Hematopoietic multipotent progenitor cell treated with erythropoietin and hydrocortisone succinate and interleukin-3 and kit ligand, for 8 days (in vitro differentiated cells): ENCODE measurements at regions not wholly inside any gene's neighbourhood (a gene's known extent, or its start where the extent isn't known, plus 50 kb on each side); places are given as distances from the start of the nearest gene placed in this dataset.
"Not testable (repeated sequence)": the region's sequence is repeated elsewhere in the genome, so short reads cannot be mapped to it uniquely, and the experiment has no call there.

Experiments used
- DNase-seq: peaks from one replicate; pipeline ENCODE4 v3.0.0-alpha.2; 2015

- DNase-seq = no peak
Measured at GRCh38 chr20:51184289-51184688, 161.4 kb upstream of the KCNG1 start.

GRCh38 chr20:51183451-51183850 is 160.5 kb upstream of the KCNG1 start:
- no peak for DNase-seq

- DNase-seq = no peak
Measured at GRCh38 chr20:51182571-51182970, 159.7 kb upstream of the KCNG1 start.

- DNase-seq = no peak
Measured at GRCh38 chr20:51178153-51178552, 155.2 kb upstream of the KCNG1 start.

- no peak for DNase-seq
Measured at GRCh38 chr20:51176876-51177275, 154.0 kb upstream of the KCNG1 start.

- no peak for DNase-seq
Measured at GRCh38 chr20:51176446-51176845, 153.5 kb upstream of the KCNG1 start.

- DNase-seq = no peak
Measured at GRCh38 chr20:51175724-51176123, 152.8 kb upstream of the KCNG1 start.

DNA sequence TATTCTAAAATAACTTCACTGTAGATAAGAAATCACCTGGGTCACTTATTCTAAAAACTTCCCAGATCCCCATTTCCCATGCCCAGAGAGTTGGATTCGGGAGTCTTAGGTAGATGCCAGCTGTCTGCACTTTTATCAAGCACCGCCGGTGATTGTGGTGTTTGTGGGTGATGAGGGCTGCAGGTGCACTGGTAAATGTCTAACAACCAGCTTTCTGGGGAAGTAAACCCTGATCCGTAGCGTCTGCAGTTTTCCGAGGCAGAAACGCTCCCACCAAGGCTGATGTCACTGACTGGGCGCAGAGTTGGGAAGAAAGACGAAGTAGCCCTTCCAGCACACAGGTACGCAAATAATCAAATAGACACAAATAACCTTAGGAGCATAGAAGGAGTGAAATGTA is 152.2 kb upstream of the KCNG1 start:
- no peak for DNase-seq

- DNase-seq = no peak
Measured at GRCh38 chr20:51174536-51174935, 151.6 kb upstream of the KCNG1 start.

DNA sequence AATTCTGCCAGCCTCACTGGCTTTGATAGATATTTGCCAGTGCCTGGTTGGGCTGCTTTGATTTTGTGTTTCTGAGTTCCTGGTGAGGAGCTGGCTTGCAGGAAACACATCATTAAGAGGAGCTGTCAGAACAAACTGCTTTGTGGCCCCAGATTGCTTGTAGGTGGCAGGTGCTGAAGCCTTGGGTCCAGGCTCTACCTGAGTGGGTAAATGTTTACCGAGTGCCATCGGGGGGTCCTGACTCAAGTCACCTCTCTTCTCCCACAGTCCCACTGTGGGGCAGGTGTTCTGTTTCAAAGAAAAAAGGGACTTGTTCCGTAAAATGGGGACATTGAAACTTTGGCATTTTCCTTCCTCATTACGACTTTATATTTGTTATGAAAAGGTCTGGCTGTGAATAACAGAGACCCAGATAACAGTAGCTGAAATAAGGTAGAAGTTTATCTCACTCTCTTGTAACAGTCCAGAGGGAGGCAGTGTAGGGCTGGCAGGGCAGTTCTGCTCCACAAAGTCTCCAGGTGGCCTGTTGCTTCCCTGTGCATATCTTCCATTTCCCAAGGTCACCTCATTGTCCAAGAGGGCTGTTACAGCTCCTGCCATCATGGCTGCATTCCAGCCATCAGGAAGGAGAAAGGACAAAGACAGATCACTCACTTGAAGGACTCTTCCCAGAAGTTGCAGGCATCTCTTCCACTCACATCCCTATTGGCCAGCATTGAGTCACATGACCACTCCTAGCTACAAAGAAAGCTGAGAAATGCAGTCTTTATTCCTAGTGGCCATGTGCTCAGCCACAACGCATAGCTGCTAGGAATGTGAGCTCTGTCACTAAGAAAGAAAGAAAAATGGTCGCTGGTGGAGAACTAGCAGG is 149.9 kb upstream of the KCNG1 start:
- DNase-seq = no peak

DNA sequence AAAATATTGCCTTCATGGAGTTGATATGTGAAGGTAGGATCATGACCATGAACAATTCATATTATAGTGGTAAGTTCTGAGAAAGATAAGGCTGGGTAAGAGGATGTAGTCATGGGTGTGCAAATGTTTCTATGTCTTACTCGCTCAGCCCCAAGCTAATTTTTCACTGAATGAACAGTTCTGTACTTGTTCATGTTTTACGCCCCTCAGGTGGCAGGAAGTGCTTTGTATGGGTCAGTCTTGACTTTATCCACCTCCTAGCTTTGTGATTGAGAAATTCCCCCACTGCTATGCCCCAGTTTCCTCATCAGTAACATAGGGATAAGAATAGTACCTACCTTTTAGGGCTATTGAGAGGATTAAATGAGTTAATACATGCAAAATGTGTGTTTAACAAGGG is 148.2 kb upstream of the KCNG1 start:
- no peak for DNase-seq

DNA sequence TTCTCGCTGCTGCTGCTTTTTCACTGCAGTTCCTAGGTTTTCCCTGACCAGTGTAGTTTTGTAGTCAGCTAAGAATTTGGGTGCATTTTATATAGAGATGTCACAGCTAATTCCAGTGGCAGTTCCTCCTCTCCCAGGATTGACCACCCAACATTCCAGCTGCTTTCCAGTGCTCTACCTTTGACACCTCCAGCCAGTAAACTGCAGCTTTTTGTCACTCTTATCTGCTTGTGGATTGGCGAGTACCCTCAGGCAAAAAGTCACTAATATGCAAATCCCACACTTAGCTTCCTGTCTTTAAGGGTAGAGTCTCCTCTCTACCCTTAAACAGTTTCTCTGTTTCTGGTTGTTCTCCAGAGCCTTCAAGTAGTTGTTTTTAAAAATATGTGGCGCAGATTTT is 146.9 kb upstream of the KCNG1 start:
- no peak for DNase-seq

- DNase-seq = not testable (repeated sequence)
Measured at GRCh38 chr20:51167911-51168310, 145.0 kb upstream of the KCNG1 start.

DNA sequence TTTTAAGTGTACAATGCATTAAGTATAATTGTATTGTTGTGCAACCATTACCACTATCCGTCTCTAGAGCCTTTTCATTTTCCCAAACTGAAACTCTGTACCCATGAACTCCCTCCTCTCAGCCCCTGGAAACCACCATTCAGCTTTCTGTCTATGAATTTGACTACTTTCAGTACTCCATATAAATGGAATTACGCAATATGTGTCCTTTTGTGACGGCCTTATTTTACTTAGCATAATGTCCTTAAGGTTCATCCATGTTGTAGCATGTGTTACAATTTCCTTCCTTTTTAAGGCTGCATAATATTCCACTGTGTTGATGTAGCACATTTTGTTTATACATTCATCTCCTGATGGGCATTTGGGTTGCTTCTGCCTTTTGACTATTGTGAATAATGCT is 143.6 kb upstream of the KCNG1 start:
- DNase-seq = no peak

- no peak for DNase-seq
Measured at GRCh38 chr20:51165131-51165530, 142.2 kb upstream of the KCNG1 start.

DNA sequence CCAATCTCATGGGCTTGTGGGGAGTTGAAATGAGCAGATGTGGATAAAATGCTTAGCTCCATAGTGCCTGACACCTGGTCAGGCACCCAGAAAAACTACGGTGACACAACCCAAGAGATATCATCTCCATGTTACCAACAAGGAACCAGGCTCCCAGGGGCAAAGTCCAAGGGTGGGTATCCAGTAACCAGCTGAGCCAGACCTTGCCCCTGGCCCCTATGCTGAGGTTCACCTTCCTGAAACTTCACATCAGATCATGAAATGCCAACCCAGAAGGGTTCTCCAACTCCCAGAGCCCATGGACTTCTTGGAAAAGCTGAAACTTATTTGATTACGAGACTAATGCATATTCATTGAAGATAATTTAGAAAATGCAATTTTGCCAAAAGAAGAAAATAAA is 141.8 kb upstream of the KCNG1 start:
- no peak for DNase-seq

DNA sequence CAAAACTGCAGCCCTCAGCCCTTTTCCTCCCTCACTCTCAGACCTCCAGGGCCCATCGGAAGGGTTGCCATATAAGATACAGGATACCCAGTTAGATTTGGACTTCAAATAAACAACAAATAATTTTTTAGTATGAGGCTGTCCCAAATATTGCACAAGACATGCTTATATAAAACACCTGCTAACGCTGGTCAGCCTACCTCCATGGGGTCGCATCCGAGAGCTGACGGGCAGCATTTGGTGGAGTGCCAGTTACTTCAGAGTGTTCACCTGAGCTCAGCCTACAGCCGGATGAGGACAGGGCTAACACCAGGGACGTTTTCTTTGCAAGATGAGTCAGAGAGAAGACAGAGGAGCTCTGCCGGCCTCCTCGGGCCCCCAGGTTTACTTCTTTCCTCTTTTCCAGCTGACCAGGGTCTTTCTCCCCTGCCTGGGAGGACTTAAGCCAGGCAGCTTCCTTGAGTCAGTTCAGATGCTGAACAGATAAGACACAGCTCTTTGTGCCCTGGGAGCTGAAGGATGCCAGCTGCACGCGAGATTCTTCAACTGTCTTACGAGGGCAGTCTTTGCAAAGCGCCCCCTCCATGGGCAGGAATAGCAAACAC is 141.2 kb upstream of the KCNG1 start:
- DNase-seq = no peak

DNA sequence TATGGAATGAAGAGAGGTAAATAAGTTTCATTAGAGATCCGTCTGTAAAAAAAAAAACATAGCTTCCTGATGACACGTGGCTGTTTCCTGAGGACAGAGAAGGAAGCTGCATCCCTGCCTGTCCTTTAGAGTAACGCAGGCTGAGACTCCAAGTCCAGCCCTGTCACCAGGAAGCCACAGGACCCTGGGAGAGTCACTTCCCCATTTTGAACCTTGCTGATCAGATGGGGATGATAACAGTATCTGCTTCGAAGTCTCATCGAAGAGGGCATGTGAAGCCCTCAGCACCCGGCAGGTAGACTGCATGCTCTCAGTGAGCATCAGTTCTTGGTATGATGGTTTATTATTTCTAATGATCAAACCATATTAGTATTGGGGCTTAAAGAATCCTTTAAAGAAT is 139.1 kb upstream of the KCNG1 start:
- no peak for DNase-seq

DNA sequence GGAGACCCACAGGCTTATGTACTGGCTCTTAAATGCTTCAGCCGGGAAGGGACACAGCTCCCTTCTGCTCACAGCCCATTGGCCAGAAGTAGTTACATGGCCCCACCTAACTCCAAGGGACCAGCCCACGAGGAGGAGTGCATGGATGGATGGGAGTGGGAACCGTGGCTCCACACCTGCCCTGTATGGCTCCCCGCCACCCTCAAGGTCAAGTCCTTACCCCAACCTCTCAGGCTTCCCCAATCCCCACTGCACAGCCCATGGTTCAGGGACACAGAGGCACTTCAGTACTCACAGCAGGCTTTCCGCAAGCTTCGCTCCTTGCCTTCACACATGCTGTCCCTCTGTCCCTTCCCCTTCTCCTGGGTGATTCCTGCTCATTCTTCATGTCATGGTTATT is 137.9 kb upstream of the KCNG1 start:
- no peak for DNase-seq

GRCh38 chr20:51159981-51160380 is 137.1 kb upstream of the KCNG1 start:
- DNase-seq = no peak

DNA sequence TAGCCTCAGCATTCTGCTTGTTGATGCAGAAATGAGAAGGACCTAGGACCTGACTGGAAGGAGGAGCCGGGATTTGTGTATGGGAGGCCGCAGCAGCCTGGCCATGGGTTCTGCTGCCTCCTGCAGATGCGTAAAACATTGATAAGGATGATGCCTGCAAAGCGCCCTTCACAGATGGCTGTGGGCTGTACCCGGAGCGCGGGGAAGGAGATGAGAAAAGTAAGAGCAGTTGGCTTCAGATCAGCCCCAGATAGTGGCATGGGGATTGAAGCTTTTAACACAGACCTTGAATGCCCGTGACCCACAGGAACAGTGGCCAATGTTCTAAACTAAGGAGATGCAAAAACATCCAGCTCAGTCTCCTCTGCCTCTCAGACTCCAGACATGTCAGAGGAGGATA is 136.4 kb upstream of the KCNG1 start:
- DNase-seq = no peak

GRCh38 chr20:51158226-51158625 is 135.3 kb upstream of the KCNG1 start:
- no peak for DNase-seq

DNA sequence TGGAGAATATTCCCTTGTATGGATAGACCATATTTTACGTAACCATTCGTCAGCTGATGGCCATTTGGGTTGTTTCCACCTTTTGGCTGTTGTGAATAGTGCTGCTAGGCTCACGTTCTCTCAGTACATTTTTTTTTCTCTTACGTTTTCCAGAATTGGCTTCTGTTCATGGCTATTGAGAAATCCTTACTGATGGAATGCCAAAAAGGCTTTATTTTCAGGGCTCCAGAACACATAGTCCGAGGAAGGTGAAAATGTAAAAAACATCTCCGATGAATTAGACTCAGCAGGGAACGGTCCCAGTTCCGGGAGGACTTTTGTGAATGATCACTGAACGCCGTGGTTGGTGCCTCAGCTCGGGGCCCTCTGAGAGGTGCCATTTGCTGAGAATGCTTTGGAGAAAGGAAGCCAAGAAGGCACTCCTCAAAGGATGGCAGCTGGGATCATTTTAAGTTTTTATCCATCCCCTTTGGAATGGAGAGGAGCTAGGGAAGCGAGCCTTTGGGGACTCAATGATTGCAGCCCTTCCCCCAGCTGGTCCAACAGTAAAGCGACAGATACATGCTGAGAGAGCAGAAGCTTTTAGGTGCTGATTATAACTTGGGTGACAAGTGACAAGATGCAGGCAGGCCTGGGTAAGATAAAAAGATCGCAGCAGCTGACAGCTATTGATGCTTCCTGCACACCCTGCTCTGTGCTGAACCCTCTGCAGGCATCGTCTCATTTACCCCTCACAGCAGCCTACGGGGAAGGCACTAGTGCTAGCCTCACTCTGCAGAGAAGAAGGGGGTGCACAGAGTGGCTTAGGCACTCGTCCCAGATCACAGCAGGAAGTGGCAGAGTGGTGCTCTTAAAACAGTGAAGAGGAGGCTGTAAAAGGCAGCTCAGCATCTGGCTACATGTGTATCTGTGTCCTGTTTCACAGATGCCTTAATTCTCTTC is 133.4 kb upstream of the KCNG1 start:
- no peak for DNase-seq
